ENCODE measurements at regions not wholly inside any gene's neighbourhood (a gene's known extent, or its start where the extent isn't known, plus 50 kb on each side); places are given as distances from the start of the nearest gene placed in this dataset.
"Not testable (repeated sequence)": the region's sequence is repeated elsewhere in the genome, so short reads cannot be mapped to it uniquely, and the experiment has no call there.

DNA sequence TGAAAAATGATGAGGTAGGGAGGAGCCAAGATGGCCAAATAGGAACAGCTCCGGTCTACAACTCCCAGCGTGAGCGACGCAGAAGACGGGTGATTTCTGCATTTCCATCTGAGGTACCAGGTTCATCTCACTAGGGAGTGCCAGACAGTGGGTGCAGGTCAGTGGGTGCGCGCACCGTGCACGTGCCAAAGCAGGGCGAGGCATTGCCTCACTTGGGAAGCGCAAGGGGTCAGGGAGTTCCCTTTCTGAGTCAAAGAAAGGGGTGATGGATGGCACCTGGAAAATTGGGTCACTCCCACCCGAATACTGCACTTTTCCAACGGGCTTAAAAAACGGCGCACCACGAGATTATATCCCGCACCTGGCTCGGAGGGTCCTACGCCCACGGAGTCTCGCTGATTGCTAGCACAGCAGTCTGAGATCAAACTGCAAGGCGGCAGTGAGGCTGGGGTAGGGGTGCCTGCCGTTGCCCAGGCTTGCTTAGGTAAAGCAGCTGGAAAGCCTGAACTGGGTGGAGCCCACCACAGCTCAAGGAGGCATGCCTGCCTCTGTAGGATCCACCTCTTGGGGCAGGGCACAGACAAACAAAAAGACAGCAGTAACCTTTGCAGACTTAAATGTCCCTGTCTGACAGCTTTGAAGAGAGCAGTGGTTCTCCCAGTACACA lies 230.5 kb downstream of the GOLGA6L6 start:
- H3K27me3 ChIP-seq; DNase-seq; intact Hi-C loops (cut with DNase I); H3K4me1 ChIP-seq; ATAC-seq; H3K4me3 ChIP-seq; H3K27ac ChIP-seq; H3K36me3 ChIP-seq: not testable (repeated sequence)
- peaks cover 0 to 31% of the 10 kb centered on the region in 2 donors for H3K9me3 ChIP-seq

DNA sequence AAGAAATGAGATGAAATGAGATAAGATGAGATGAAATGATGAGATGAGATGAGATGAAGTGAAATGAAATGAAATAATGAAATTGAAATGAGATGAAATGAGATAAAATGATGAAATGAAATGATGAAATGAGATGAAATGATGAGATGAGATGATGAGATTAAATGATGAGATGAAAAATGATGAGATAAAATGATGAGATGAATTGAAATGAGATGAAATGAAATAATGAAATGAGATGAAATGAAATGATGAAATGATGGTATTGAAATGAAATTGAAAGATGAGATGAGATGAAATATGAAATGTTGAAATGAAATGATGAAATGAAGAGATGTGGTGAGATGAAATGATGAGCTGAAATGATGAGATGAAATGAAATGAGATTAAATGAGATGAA lies 231.0 kb downstream of the GOLGA6L6 start:
- DNase-seq (no peak), ATAC-seq (no peak)
- Histone ChIP-seq H3K9me3 (peaks cover 0 to 30% of the 10 kb centered on the region in 2 donors), H3K4me3 (no peak overlapping the region), H3K27me3 (no peaks in the 10 kb centered on the region), H3K4me1 (no peaks in the 10 kb centered on the region), H3K27ac (no peak overlapping the region), H3K36me3 (no peaks in the 10 kb centered on the region)
- intact Hi-C loops (cut with DNase I), result no loop called here
- TF ChIP-seq, protein P1, sequence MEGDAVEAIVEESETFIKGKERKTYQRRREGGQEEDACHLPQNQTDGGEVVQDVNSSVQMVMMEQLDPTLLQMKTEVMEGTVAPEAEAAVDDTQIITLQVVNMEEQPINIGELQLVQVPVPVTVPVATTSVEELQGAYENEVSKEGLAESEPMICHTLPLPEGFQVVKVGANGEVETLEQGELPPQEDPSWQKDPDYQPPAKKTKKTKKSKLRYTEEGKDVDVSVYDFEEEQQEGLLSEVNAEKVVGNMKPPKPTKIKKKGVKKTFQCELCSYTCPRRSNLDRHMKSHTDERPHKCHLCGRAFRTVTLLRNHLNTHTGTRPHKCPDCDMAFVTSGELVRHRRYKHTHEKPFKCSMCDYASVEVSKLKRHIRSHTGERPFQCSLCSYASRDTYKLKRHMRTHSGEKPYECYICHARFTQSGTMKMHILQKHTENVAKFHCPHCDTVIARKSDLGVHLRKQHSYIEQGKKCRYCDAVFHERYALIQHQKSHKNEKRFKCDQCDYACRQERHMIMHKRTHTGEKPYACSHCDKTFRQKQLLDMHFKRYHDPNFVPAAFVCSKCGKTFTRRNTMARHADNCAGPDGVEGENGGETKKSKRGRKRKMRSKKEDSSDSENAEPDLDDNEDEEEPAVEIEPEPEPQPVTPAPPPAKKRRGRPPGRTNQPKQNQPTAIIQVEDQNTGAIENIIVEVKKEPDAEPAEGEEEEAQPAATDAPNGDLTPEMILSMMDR (IDR thresholded peaks at IDR 0.05), result no peak

- H3K4me3 ChIP-seq; H3K27ac ChIP-seq; intact Hi-C loops (cut with DNase I); H3K4me1 ChIP-seq; H3K36me3 ChIP-seq; ATAC-seq; H3K27me3 ChIP-seq; DNase-seq: not testable (repeated sequence)
- H3K9me3 ChIP-seq, result peaks cover 0 to 30% of the 10 kb centered on the region in 2 donors
Observed at GRCh38 chr15:20309966-20310365, 231.6 kb downstream of the GOLGA6L6 start.

GRCh38 chr15:20309395-20309794 lies 232.2 kb downstream of the GOLGA6L6 start:
- DNase-seq; ATAC-seq; H3K36me3 ChIP-seq; intact Hi-C loops (cut with DNase I); H3K4me1 ChIP-seq; H3K27ac ChIP-seq; H3K4me3 ChIP-seq; H3K27me3 ChIP-seq: not testable (repeated sequence)
- H3K9me3 ChIP-seq, result peaks cover 0 to 36% of the 10 kb centered on the region in 2 donors

- H3K9me3 ChIP-seq, result peaks cover 0 to 39% of the 10 kb centered on the region in 2 donors
- H3K4me1 ChIP-seq; H3K27ac ChIP-seq; intact Hi-C loops (cut with DNase I); H3K27me3 ChIP-seq; ATAC-seq; H3K36me3 ChIP-seq; DNase-seq; H3K4me3 ChIP-seq: not testable (repeated sequence)
Observed at GRCh38 chr15:20308027-20308690, 233.4 kb downstream of the GOLGA6L6 start.

DNA sequence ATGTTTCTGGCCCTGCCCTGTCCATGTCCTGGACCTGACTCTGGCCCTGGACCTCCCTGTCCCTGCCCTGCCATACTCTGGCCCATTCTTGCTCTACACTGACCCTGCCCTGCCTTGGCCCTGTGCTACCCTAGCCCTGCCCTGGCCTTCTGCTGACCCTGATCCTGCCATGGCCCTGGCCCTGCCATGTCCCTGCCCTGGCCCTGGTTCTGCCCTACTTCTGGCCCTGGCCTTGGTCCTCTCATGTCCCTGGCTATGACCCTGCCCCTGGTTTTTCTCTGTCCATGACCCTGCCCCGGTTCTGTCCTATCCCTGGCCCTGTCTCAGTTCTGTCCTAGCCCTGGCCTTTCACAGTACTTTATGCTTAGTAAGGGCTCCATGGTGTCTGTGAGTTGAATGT lies 234.5 kb downstream of the GOLGA6L6 start:
- H3K36me3 ChIP-seq; H3K27me3 ChIP-seq; intact Hi-C loops (cut with DNase I); H3K27ac ChIP-seq; DNase-seq; H3K4me3 ChIP-seq; ATAC-seq; H3K4me1 ChIP-seq: not testable (repeated sequence)
- H3K9me3 ChIP-seq, result peaks cover 0 to 44% of the 10 kb centered on the region in 2 donors

DNA sequence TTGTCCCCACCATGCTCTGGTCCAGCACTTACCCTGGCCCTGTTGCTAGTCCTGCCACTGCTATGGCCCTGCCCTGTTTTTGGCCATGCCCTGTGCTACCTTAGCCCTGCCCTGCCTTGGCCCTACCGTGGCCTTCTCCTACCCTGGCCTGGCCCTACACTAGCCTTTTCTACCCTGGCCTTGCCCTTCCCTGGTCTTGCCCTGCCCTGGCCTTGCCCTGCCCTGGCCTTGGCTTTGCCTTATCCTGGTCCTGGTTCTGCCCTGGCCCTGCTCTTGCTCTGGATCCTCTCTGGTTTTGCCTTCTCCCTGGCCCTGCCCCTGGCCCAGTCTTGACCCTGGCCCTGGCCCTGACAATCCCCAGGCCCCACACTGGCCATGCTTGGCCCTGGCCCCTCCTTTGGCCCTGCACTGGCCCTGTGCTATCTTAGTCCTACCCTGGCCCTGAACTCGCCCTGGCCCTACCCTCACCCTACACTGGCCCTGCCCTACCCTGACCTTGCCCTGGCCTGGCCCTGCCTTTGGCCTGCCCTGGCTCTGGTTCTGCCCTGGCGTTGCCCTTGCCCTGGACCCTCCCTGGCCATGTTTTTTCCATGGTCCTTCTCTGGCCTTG lies 235.0 kb downstream of the GOLGA6L6 start:
- H3K4me1 ChIP-seq; H3K27me3 ChIP-seq; H3K27ac ChIP-seq; ATAC-seq; intact Hi-C loops (cut with DNase I); H3K4me3 ChIP-seq; H3K36me3 ChIP-seq: not testable (repeated sequence)
- peak in 1 of 4 donors; percentile 81 for DNase-seq
- peaks cover 0 to 44% of the 10 kb centered on the region in 2 donors for H3K9me3 ChIP-seq

DNA sequence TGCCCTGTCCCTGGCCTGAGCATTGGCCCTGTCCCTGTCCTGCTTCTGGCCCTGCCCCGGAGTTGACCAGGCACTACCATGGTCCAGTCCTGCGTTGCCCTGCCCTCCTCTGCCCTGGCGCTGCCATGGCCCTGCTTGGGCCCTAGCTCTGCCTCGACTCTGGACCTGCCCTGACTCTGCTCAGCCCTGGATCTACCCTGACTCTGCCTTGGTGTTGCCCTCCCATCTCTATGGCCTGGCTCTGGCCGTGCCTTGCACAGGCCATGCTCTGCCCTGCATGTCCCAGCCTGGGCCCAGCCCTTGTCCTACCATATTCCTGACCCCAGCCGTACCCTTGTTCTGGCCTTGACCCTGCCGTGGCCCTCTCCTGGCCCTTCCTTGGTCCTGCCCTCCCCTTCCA lies 235.7 kb downstream of the GOLGA6L6 start:
- H3K4me3 ChIP-seq; H3K27ac ChIP-seq; H3K4me1 ChIP-seq; intact Hi-C loops (cut with DNase I); ATAC-seq; DNase-seq; H3K27me3 ChIP-seq; H3K36me3 ChIP-seq: not testable (repeated sequence)
- H3K9me3 ChIP-seq, result peaks cover 0 to 44% of the 10 kb centered on the region in 2 donors

DNA sequence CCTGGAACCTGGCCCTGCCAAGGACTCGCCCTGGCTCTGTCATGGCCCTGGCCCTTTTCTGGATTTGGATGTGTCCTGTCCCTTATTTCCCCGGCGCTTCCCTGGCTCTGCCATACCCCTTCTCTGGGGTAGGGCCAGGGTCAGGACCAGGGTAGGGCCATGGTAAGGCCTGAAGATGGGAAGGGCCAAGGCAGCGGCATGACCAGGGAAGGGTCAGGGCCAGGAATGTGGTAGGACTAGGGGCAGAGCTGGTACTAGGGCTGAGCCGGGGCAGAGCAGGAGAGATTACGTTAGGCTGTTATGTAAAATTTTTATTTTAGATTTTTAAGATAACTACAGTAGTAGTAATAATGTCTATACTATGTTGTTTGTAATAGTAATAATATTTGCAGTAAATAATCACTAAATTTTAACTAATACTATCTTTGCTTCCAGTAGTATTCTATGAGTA lies 236.6 kb downstream of the GOLGA6L6 start:
- H3K4me3 ChIP-seq; H3K36me3 ChIP-seq; H3K27ac ChIP-seq; intact Hi-C loops (cut with DNase I); ATAC-seq; DNase-seq; H3K4me1 ChIP-seq; H3K27me3 ChIP-seq: not testable (repeated sequence)
- H3K9me3 ChIP-seq, result peaks cover 0 to 43% of the 10 kb centered on the region in 2 donors

DNA sequence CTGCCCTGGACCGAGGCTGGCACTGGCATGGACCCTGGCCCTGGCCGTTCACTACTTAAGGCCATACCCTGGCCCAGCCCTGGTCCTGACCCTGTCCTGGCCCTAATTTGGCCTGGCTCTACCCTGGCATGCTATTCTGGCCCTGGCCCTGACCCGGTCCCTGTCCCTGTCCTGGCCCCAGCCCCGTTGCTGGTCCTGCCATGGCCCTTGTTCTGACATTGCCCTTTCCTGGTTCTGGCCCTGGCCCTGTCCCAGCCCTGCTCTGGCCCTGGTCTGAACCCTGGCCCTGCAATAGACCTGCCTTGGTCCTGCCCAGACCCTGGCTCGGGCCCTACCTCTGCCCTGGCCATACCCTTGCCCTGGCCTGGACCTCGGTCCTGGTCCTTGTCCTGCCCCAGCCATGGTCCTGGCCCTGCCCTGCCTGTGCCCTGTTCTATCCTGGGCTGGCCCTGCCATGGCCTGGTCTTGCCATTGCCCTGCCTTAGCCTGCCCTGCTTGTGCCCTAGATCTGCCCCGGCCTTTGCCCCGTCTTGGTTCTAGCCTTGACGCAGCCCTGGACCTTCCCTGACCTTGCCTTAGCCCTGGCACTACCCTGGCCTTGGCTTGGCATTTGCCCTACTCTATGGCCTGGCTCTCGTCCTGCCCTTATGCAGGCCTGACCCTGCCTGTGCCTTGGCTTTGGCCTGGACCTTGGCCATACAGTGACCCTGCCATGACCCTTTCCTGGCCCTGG lies 237.2 kb downstream of the GOLGA6L6 start:
- H3K4me3 ChIP-seq; H3K27ac ChIP-seq; H3K4me1 ChIP-seq; intact Hi-C loops (cut with DNase I); ATAC-seq; H3K36me3 ChIP-seq; H3K27me3 ChIP-seq: not testable (repeated sequence)
- peaks cover 0 to 42% of the 10 kb centered on the region in 2 donors for H3K9me3 ChIP-seq
- peak in 1 of 4 donors; percentile 87 for DNase-seq

GRCh38 chr15:20303248-20304171 lies 238.1 kb downstream of the GOLGA6L6 start:
- intact Hi-C loops (cut with DNase I); H3K27me3 ChIP-seq; H3K36me3 ChIP-seq; H3K27ac ChIP-seq; H3K4me1 ChIP-seq; H3K4me3 ChIP-seq; ATAC-seq: not testable (repeated sequence)
- peaks cover 0 to 45% of the 10 kb centered on the region in 2 donors for H3K9me3 ChIP-seq
- DNase-seq, result peak in 1 of 4 donors; percentile 81
